ENCODE measurements at regions not wholly inside any gene's neighbourhood (a gene's known extent, or its start where the extent isn't known, plus 50 kb on each side); places are given as distances from the start of the nearest gene placed in this dataset.
"Not testable (repeated sequence)": the region's sequence is repeated elsewhere in the genome, so short reads cannot be mapped to it uniquely, and the experiment has no call there.

DNA sequence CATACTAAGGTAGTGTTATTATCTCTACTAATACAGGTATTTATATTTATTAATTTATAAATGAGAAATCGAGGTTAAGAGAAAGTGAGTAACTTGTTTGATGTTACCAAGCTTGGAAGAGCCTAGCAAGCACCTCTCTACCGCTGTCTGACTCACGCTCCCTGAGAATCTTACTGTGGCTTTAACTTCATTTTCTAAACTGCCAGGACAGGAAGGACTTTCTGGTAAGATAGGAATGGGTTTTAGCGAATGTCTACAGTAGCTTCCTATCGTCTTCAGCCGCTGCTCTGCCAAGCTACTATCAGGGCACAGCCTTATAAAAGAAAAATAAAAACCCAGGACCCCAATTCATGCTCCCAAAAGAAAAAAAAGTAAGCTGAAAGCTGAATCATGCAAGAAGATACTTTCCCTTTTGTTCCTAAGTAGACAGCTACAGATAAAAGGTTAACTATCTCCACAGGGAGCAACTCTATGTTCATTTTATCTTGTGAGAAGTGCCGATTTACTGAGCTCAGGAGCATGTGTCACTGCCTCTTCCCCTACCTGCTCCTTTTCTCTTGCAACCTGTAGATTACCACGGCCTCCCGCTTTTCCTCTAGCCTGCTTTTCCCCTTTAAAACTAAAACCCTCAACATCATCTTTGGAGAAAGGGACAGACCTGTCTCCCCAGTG is 60.2 kb downstream of the THNSL1 start:
- DNase-seq (ENCODE audit: low spot score): no peak

- DNase-seq (ENCODE audit: low spot score): no peak
Observed at GRCh38 chr10:25078658-25079431, 62.4 kb downstream of the THNSL1 start.

DNA sequence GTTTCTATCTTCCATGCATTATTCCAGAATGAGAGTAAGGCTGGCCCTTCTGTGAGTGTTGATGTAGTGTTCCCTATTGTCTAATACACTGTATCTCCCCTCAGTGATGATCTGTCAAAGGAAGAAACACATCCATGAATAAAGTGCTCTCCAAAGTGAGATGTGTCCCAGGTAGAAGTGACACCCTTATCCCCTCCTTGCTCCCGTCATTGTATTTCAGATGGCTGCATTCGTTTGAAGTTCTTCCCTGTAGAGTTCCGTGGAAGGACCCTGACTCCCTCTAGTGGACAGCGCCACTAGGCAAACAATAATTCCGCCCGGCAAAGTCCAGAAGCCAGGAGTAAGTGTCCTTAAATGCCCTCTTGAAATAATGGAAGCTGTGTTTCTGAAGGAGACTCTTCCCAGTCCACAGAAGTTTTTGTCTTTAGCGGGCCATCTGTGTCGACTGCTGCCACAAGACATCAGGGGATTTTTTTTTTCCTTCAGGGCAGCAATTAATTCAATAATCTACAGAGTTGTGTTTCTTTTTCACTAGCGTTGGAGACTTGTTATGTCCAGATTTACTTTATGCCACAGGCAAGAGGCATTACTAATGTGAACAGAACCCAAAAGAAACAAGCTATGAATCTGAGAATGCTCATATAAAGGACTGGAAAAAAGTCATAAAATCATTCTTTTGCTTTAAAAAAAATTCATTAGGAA is 64.6 kb downstream of the THNSL1 start:
- DNase-seq (ENCODE audit: low spot score): peak; percentile 60

- no peak for DNase-seq (ENCODE audit: low spot score)
Observed at GRCh38 chr10:25082276-25083204, 66.1 kb downstream of the THNSL1 start.

GRCh38 chr10:25083546-25084111 is 67.2 kb downstream of the THNSL1 start:
- DNase-seq (ENCODE audit: low spot score): no peak

- DNase-seq (ENCODE audit: low spot score): no peak
Observed at GRCh38 chr10:25084447-25084846, 68.0 kb downstream of the THNSL1 start.

DNA sequence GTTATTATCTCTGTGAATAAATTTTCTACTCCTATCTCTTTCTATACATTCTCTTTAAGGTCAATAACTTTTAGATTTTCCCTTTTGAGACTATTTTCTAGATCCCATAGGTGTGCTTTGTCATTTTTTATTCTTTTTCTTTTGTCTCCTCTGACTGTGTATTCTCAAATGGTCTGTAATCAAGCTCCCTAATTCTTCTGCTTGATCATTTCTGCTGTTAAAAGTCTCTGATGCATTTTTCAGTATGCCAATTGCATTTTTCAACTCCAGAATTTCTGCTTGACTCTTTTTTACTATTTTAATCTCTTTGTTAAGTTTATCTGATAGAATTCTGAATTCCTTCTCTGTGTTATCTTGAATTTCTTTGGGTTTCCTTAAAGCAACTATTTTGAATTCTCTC is 78.2 kb downstream of the THNSL1 start:
- DNase-seq (ENCODE audit: low spot score): no peak

GRCh38 chr10:25097669-25098411 is 77.0 kb upstream of the GPR158 start:
- no peak for DNase-seq (ENCODE audit: low spot score)

- no peak for DNase-seq (ENCODE audit: low spot score)
Observed at GRCh38 chr10:25100141-25100540, 74.7 kb upstream of the GPR158 start.

GRCh38 chr10:25101461-25102146 is 73.2 kb upstream of the GPR158 start:
- DNase-seq (ENCODE audit: low spot score): no peak

GRCh38 chr10:25102147-25102822 is 72.5 kb upstream of the GPR158 start:
- DNase-seq (ENCODE audit: low spot score): no peak

- no peak for DNase-seq (ENCODE audit: low spot score)
Observed at GRCh38 chr10:25103703-25104102, 71.1 kb upstream of the GPR158 start.

GRCh38 chr10:25104441-25104840 is 70.4 kb upstream of the GPR158 start:
- no peak for DNase-seq (ENCODE audit: low spot score)

- DNase-seq (ENCODE audit: low spot score): no peak
Observed at GRCh38 chr10:25105262-25105661, 69.5 kb upstream of the GPR158 start.

DNA sequence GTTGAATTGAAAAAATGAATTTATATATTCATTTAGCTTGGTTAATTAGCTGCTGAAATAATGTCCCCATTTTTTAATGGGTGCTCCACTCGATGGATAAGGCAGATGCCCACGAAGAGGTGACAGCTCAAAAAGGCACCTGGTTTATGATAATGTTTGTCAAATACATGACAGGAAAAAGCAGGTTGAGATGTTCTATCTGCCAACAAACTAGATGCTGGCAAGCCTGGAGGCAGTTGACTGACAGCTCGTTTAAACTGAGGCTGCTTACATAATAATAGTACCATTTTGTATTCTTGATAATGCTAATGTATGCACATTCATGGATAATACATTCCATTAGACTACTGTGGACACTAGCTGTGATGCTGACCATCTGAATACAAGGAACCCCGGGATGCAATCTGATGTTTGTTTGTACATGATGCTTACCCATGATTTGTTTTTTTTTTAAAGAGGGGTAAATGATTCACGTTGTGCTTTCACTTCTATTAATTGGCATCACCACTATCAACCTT is 69.0 kb upstream of the GPR158 start:
- DNase-seq (ENCODE audit: low spot score): no peak

DNA sequence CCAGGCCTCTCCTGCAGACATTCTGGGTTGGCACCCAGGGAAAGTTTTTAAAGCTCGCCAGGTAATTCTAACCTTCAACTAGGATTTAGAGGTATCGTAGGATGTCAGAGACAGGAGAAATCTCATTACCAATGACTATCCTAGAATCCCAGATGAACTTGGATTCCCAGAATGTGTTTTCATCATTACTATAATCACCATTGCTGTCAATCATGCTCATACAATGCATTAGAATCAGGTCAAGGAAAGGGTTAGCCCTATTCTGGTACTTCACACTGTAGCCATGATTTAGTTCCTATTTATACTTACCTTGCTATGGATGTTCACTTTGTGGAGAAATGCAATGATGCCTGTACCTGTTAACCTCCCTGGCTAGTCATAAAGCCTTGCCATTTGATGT is 67.0 kb upstream of the GPR158 start:
- DNase-seq (ENCODE audit: low spot score): no peak

GRCh38 chr10:25109896-25110295 is 64.9 kb upstream of the GPR158 start:
- not testable (repeated sequence) for DNase-seq (ENCODE audit: low spot score)

- no peak for DNase-seq (ENCODE audit: low spot score)
Observed at GRCh38 chr10:25112016-25112415, 62.8 kb upstream of the GPR158 start.
